Muscle of leg (tissue), 3 donors: ENCODE measurements at regions not wholly inside any gene's neighbourhood (a gene's known extent, or its start where the extent isn't known, plus 50 kb on each side); places are given as distances from the start of the nearest gene placed in this dataset.
A peak's percentile ranks its signal among the peaks of the same experiment; 100 is the strongest.

Experiments
- DNase-seq: peaks from one replicate; pipeline ENCODE4 v3.0.0; 2013
- H3K27ac ChIP-seq: one replicate; pipeline ENCODE4 v1.5.1; 2013; ENCODE audit warnings: mild to moderate bottlenecking, low read length, control low read depth
- H3K27me3 ChIP-seq: one replicate; pipeline ENCODE4 v1.6.1; 2013; ENCODE audit warnings: low read length; ENCODE audit not compliant: control insufficient read depth, insufficient read depth
- H3K36me3 ChIP-seq: one replicate; pipeline ENCODE4 v1.6.1; 2013; ENCODE audit warnings: low read length; ENCODE audit not compliant: control insufficient read depth, insufficient read depth
- H3K4me1 ChIP-seq: one replicate; pipeline ENCODE4 v1.6.1; 2013; ENCODE audit warnings: low read length; ENCODE audit not compliant: control insufficient read depth, insufficient read depth
- H3K4me3 ChIP-seq: one replicate; pipeline ENCODE4 v1.5.1; 2013; ENCODE audit warnings: low read length, control low read depth
- H3K9me3 ChIP-seq: replicated peaks from 2 replicates; pipeline ENCODE4 v1.6.1; 2013; ENCODE audit warnings: low read depth, low read length; ENCODE audit not compliant: control insufficient read depth
- WGBS: methylation state at CpG from one replicate; pipeline ENCODE4 v1.1.5; 2013; ENCODE audit warnings: missing lambda C conversion rate; ENCODE audit not compliant: insufficient coverage; 5-methylcytosine and 5-hydroxymethylcytosine counted together

GRCh38 chr5:99929067-99929805 is 605.9 kb upstream of the FAM174A start:
- H3K27ac ChIP-seq = no peak overlapping the region
- H3K36me3 ChIP-seq = no peaks in the 10 kb centered on the region
- H3K4me3 ChIP-seq = no peak overlapping the region
- peaks cover 2% of the 10 kb centered on the region for H3K9me3 ChIP-seq
- no peaks in the 10 kb centered on the region for H3K4me1 ChIP-seq
- 91% methylated on average over 2 of the region's 2 CpGs for WGBS
- DNase-seq = no peak
- no peaks in the 10 kb centered on the region for H3K27me3 ChIP-seq

GRCh38 chr5:99928490-99928889 is 606.7 kb upstream of the FAM174A start:
- H3K4me3 ChIP-seq = no peak overlapping the region
- DNase-seq = no peak
- H3K4me1 ChIP-seq = no peaks in the 10 kb centered on the region
- WGBS = 75% methylated on average over 3 of the region's 4 CpGs
- H3K9me3 ChIP-seq = peaks cover 2% of the 10 kb centered on the region
- no peaks in the 10 kb centered on the region for H3K36me3 ChIP-seq
- H3K27ac ChIP-seq = no peak overlapping the region
- no peaks in the 10 kb centered on the region for H3K27me3 ChIP-seq

- no CpG with 5 or more reads among the region's 1 CpG for WGBS
- Histone ChIP-seq H3K4me3 (no peak overlapping the region), H3K27me3 (no peaks in the 10 kb centered on the region)
These were observed 608.7 kb upstream of the FAM174A start for GRCh38 chr5:99926463-99926862.

GRCh38 chr5:99922386-99922785 is 612.8 kb upstream of the FAM174A start:
- H3K27ac ChIP-seq = no peak overlapping the region
- no peaks in the 10 kb centered on the region for H3K27me3 ChIP-seq
- DNase-seq = no peak
- no peak overlapping the region for H3K4me3 ChIP-seq
- H3K9me3 ChIP-seq = no peaks in the 10 kb centered on the region
- no peaks in the 10 kb centered on the region for H3K36me3 ChIP-seq
- H3K4me1 ChIP-seq = no peaks in the 10 kb centered on the region

More at GRCh38 chr5:99926463-99926862, 608.7 kb upstream of the FAM174A start:
- DNase-seq = no peak
- H3K4me1 ChIP-seq = no peaks in the 10 kb centered on the region
- no peaks in the 10 kb centered on the region for H3K36me3 ChIP-seq
- H3K27ac ChIP-seq = no peak overlapping the region
- H3K9me3 ChIP-seq = peaks cover 2% of the 10 kb centered on the region

- no peaks in the 10 kb centered on the region for H3K36me3 ChIP-seq
- WGBS = no CpG with 5 or more reads among the region's 1 CpG
These were observed 623.2 kb upstream of the FAM174A start for GRCh38 chr5:99911971-99912370.

GRCh38 chr5:99906776-99907175 is 628.4 kb upstream of the FAM174A start:
- Histone ChIP-seq H3K27me3 (no peaks in the 10 kb centered on the region), H3K4me3 (no peak overlapping the region), H3K9me3 (no peaks in the 10 kb centered on the region), H3K27ac (no peak overlapping the region), H3K4me1 (no peaks in the 10 kb centered on the region), H3K36me3 (no peaks in the 10 kb centered on the region)
- DNase-seq = no peak
- no CpG with 5 or more reads among the region's 1 CpG for WGBS

More at GRCh38 chr5:99911971-99912370, 623.2 kb upstream of the FAM174A start:
- no peak overlapping the region for H3K4me3 ChIP-seq
- H3K27me3 ChIP-seq = no peaks in the 10 kb centered on the region
- H3K9me3 ChIP-seq = no peaks in the 10 kb centered on the region
- no peaks in the 10 kb centered on the region for H3K4me1 ChIP-seq
- DNase-seq = no peak
- H3K27ac ChIP-seq = no peak overlapping the region

- Histone ChIP-seq H3K4me3 (no peak overlapping the region), H3K27me3 (no peaks in the 10 kb centered on the region), H3K27ac (no peak overlapping the region), H3K9me3 (no peaks in the 10 kb centered on the region), H3K36me3 (no peaks in the 10 kb centered on the region), H3K4me1 (no peaks in the 10 kb centered on the region)
- DNase-seq = no peak
These were observed 633.2 kb upstream of the FAM174A start for GRCh38 chr5:99901972-99902371.

- no peak overlapping the region for H3K4me3 ChIP-seq
- peak; percentile 7 for DNase-seq
- no peak overlapping the region for H3K27ac ChIP-seq
- H3K36me3 ChIP-seq = no peaks in the 10 kb centered on the region
- H3K9me3 ChIP-seq = no peaks in the 10 kb centered on the region
- no CpG with 5 or more reads among the region's 1 CpG for WGBS
- H3K27me3 ChIP-seq = no peaks in the 10 kb centered on the region
- no peaks in the 10 kb centered on the region for H3K4me1 ChIP-seq
These were observed 634.8 kb upstream of the FAM174A start for GRCh38 chr5:99900302-99900852.

- H3K36me3 ChIP-seq = no peaks in the 10 kb centered on the region
- no CpG with 5 or more reads among the region's 4 CpGs for WGBS
These were observed 655.2 kb upstream of the FAM174A start for GRCh38 chr5:99879791-99880511.

GRCh38 chr5:99878830-99879229 is 656.3 kb upstream of the FAM174A start:
- no peak for DNase-seq
- no peaks in the 10 kb centered on the region for H3K36me3 ChIP-seq
- H3K4me3 ChIP-seq = no peak overlapping the region
- no peak overlapping the region for H3K27ac ChIP-seq
- no peaks in the 10 kb centered on the region for H3K4me1 ChIP-seq
- no peaks in the 10 kb centered on the region for H3K27me3 ChIP-seq
- 70% methylated on average over 5 of the region's 5 CpGs for WGBS
- no peaks in the 10 kb centered on the region for H3K9me3 ChIP-seq

More at GRCh38 chr5:99879791-99880511, 655.2 kb upstream of the FAM174A start:
- Histone ChIP-seq H3K27me3 (no peaks in the 10 kb centered on the region), H3K4me1 (no peaks in the 10 kb centered on the region), H3K4me3 (no peak overlapping the region), H3K27ac (no peak overlapping the region), H3K9me3 (no peaks in the 10 kb centered on the region)
- no peak for DNase-seq
